MM.1S (cell line): ENCODE measurements at regions not wholly inside any gene's neighbourhood (a gene's known extent, or its start where the extent isn't known, plus 50 kb on each side); places are given as distances from the start of the nearest gene placed in this dataset.

Experiments used
- DNase-seq: peaks from one replicate; pipeline ENCODE4 v3.0.0-alpha.2; 2015
- H2AFZ ChIP-seq: fragments of 300-600 bp; sonication (generic); 2 replicates; pipeline ENCODE4 v1.6.0; 2016; ENCODE audit warnings: antibody characterized with exemption, low read length
- H3F3A ChIP-seq: fragments of 300-600 bp; sonication (generic); 2 replicates; pipeline ENCODE4 v1.6.1; 2016; ENCODE audit warnings: mild to moderate bottlenecking, antibody characterized with exemption, low read length, moderate library complexity, mixed read lengths; ENCODE audit not compliant: insufficient read depth
- H3K27ac ChIP-seq: fragments of 300-600 bp; sonication (generic); 2 replicates; pipeline ENCODE4 v1.5.1; 2016; ENCODE audit warnings: mild to moderate bottlenecking, low read length
- H3K27me3 ChIP-seq: fragments of 300-600 bp; sonication (generic); replicated peaks from 2 replicates; pipeline ENCODE4 v1.6.0; 2016; ENCODE audit warnings: low read length; ENCODE audit not compliant: insufficient read depth
- H3K36me3 ChIP-seq: fragments of 300-600 bp; sonication (generic); replicated peaks from 2 replicates; pipeline ENCODE4 v1.6.1; 2016; ENCODE audit warnings: mild to moderate bottlenecking, low read length, mixed read lengths; ENCODE audit not compliant: insufficient read depth
- H3K4me1 ChIP-seq: fragments of 300-600 bp; sonication (generic); 2 replicates; pipeline ENCODE4 v1.6.1; 2016; ENCODE audit warnings: low read length, mixed read lengths
- H3K4me2 ChIP-seq: fragments of 300-600 bp; sonication (generic); 2 replicates; pipeline ENCODE4 v1.6.0; 2016; ENCODE audit warnings: low read depth, low read length
- H3K4me3 ChIP-seq: fragments of 300-600 bp; sonication (generic); 2 replicates; pipeline ENCODE4 v1.5.1; 2016; ENCODE audit warnings: low read length, mixed read lengths
- H3K79me2 ChIP-seq: fragments of 300-600 bp; sonication (generic); 2 replicates; pipeline ENCODE4 v1.6.1; 2016; ENCODE audit warnings: mixed run types, low read length, mixed read lengths
- H3K9ac ChIP-seq: fragments of 300-600 bp; sonication (generic); 2 replicates; pipeline ENCODE4 v1.6.1; 2016; ENCODE audit warnings: low read length, mixed read lengths
- H3K9me2 ChIP-seq: fragments of 300-600 bp; sonication (generic); replicated peaks from 2 replicates; pipeline ENCODE4 v1.6.1; 2016; ENCODE audit warnings: mild to moderate bottlenecking, low read length, mixed read lengths; ENCODE audit not compliant: insufficient read depth
- H3K9me3 ChIP-seq: fragments of 300-600 bp; sonication (generic); replicated peaks from 2 replicates; pipeline ENCODE4 v1.6.1; 2016; ENCODE audit warnings: mild to moderate bottlenecking, low read length, mixed read lengths; ENCODE audit not compliant: insufficient read depth
- H4K20me1 ChIP-seq: fragments of 300-600 bp; sonication (generic); 2 replicates; pipeline ENCODE4 v1.6.1; 2016; ENCODE audit warnings: mild to moderate bottlenecking, low read length, moderate library complexity, mixed read lengths; ENCODE audit not compliant: insufficient read depth
- EZH2 ChIP-seq: fragments of 300-600 bp; sonication (generic); optimal IDR thresholded peaks from 2 replicates; pipeline ENCODE3; 2017; ENCODE audit warnings: low read depth, mild to moderate bottlenecking, antibody characterized with exemption, low read length, mixed read lengths
- EZH2phosphoT487 ChIP-seq: fragments of 300-600 bp; sonication (generic); IDR thresholded peaks from 2 replicates; pipeline ENCODE4 v1.6.1; 2018; ENCODE audit warnings: antibody characterized with exemption, low read length
- TF ChIP-seq, protein P1 (sequence below): fragments of 300-600 bp; sonication (generic); IDR thresholded peaks from 2 replicates; pipeline ENCODE4 v1.5.1; 2016; ENCODE audit warnings: antibody characterized with exemption, low read length, mixed read lengths

- Histone ChIP-seq H4K20me1 (no peaks in the 10 kb centered on the region), H3F3A (no peaks in the 10 kb centered on the region)
Observed at GRCh38 chr10:7071421-7071820, 339.4 kb downstream of the SFMBT2 start.

GRCh38 chr10:7070950-7071349, 339.9 kb downstream of the SFMBT2 start:
- Histone ChIP-seq H3F3A (no peaks in the 10 kb centered on the region), H3K27me3 (no peaks in the 10 kb centered on the region)

More at GRCh38 chr10:7071421-7071820, 339.4 kb downstream of the SFMBT2 start:
- Histone ChIP-seq H3K9ac (no peak overlapping the region), H3K4me3 (no peak overlapping the region), H3K27ac (no peak overlapping the region), H3K79me2 (no peaks in the 10 kb centered on the region), H3K9me2 (no peaks in the 10 kb centered on the region), H3K36me3 (no peaks in the 10 kb centered on the region), H2AFZ (no peak overlapping the region), H3K4me2 (no peak overlapping the region), H3K27me3 (no peaks in the 10 kb centered on the region), H3K4me1 (no peaks in the 10 kb centered on the region), H3K9me3 (no peaks in the 10 kb centered on the region)
- no peak for DNase-seq
- TF ChIP-seq EZH2phosphoT487 = no peak
- TF ChIP-seq, protein P1, sequence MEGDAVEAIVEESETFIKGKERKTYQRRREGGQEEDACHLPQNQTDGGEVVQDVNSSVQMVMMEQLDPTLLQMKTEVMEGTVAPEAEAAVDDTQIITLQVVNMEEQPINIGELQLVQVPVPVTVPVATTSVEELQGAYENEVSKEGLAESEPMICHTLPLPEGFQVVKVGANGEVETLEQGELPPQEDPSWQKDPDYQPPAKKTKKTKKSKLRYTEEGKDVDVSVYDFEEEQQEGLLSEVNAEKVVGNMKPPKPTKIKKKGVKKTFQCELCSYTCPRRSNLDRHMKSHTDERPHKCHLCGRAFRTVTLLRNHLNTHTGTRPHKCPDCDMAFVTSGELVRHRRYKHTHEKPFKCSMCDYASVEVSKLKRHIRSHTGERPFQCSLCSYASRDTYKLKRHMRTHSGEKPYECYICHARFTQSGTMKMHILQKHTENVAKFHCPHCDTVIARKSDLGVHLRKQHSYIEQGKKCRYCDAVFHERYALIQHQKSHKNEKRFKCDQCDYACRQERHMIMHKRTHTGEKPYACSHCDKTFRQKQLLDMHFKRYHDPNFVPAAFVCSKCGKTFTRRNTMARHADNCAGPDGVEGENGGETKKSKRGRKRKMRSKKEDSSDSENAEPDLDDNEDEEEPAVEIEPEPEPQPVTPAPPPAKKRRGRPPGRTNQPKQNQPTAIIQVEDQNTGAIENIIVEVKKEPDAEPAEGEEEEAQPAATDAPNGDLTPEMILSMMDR = no peak
- no peak for TF ChIP-seq EZH2

DNA sequence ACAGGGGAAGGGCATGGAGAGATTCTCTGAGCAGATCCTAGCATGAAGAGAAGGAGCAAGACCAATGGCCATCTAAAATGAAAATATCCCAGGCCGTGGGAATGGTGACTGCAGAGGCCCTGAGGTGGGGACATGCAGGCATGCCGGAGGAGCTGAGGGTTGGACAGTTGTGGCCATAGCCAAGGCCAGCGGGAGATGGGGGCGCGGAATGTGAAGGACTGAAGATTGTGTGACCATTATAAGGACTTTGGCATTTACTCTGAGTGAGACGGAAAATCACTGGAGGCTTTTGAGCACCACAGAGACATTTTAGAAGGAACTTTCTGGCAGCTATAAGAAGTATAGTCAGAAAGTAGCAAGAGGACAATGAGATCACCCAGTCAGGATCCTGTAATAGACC, 341.1 kb downstream of the SFMBT2 start:
- no peak overlapping the region for H3K27ac ChIP-seq
- H3K36me3 ChIP-seq = no peaks in the 10 kb centered on the region
- no peaks in the 10 kb centered on the region for H3K9me3 ChIP-seq
- DNase-seq = no peak
- no peaks in the 10 kb centered on the region for H3K27me3 ChIP-seq
- H3K4me3 ChIP-seq = no peak overlapping the region
- H3K4me2 ChIP-seq = no peak overlapping the region
- H3K9me2 ChIP-seq = no peaks in the 10 kb centered on the region
- H2AFZ ChIP-seq = no peak overlapping the region
- H3K4me1 ChIP-seq = no peaks in the 10 kb centered on the region
- no peaks in the 10 kb centered on the region for H3F3A ChIP-seq
- H4K20me1 ChIP-seq = no peaks in the 10 kb centered on the region
- TF ChIP-seq, protein P1 = no peak
- TF ChIP-seq EZH2phosphoT487 (no peak), EZH2 (no peak)
- no peak overlapping the region for H3K9ac ChIP-seq
- no peaks in the 10 kb centered on the region for H3K79me2 ChIP-seq

More at GRCh38 chr10:7070950-7071349, 339.9 kb downstream of the SFMBT2 start:
- H3K9me2 ChIP-seq = no peaks in the 10 kb centered on the region
- no peaks in the 10 kb centered on the region for H4K20me1 ChIP-seq
- no peak overlapping the region for H3K4me2 ChIP-seq
- H3K9ac ChIP-seq = no peak overlapping the region
- no peaks in the 10 kb centered on the region for H3K79me2 ChIP-seq
- peak; percentile 25 for DNase-seq
- no peak overlapping the region for H3K27ac ChIP-seq
- TF ChIP-seq, protein P1 = peak; percentile 10; the same call in 1 of the 2 replicates
- no peak for TF ChIP-seq EZH2phosphoT487
- H3K4me1 ChIP-seq = no peaks in the 10 kb centered on the region
- no peak overlapping the region for H2AFZ ChIP-seq
- H3K9me3 ChIP-seq = no peaks in the 10 kb centered on the region
- H3K4me3 ChIP-seq = no peak overlapping the region
- H3K36me3 ChIP-seq = no peaks in the 10 kb centered on the region
